NT2/D1 (cell line): ENCODE measurements at regions not wholly inside any gene's neighbourhood (a gene's known extent, or its start where the extent isn't known, plus 50 kb on each side); places are given as distances from the start of the nearest gene placed in this dataset.

Experiments used
- SUZ12 ChIP-seq: IDR thresholded peaks from 2 replicates; pipeline ENCODE4 v1.6.1; 2011; ENCODE audit not compliant: insufficient read length, insufficient read depth; ENCODE audit errors: extremely low read depth
- YY1 ChIP-seq: IDR thresholded peaks from 2 replicates; pipeline ENCODE4 v1.6.1; 2011; ENCODE audit not compliant: insufficient read length, insufficient read depth

DNA sequence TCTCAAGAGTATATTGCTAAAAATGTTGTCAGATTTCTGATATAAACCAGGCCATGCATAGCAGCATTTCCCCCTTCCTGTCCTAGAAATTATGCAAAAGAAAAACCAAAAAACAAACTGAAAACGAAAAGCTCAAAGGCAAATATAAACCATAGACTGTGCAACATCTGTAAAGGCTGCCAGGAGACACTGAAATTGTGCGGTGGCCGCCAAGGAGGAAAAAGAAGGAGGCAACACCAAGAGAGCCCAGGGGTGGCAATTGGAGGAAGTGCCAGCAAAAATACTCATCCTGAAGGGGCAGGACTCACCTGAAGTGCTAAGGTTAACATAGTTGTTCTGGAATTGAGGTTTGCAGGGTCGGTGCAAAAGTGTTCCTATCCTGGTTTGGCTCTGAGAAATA is 92.0 kb downstream of the RWDD3 start:
- TF ChIP-seq YY1 = no peak
- TF ChIP-seq SUZ12 = no peak
